Spleen (tissue), 7 donors: ENCODE measurements at regions not wholly inside any gene's neighbourhood (a gene's known extent, or its start where the extent isn't known, plus 50 kb on each side); places are given as distances from the start of the nearest gene placed in this dataset.

ENCODE experiments used
- POLR2A ChIP-seq, 3 donors: fragments of 450-650 bp; IDR thresholded peaks; one replicate each; pipeline ENCODE4 v1.5.1; 2017; ENCODE audit warnings: antibody characterized with exemption in 3 of 3, mild to moderate bottlenecking in 1 of 3
- POLR2AphosphoS5 ChIP-seq, 3 donors: sonication (generic); formaldehyde crosslinking; IDR thresholded peaks; one replicate each; pipeline ENCODE4 v1.5.1; 2017; ENCODE audit warnings: antibody characterized with exemption in 3 of 3
- TF ChIP-seq, protein P1 (sequence below), 11 experiments: fragments of 200-600 bp in 7 of 11; fragments of 450-650 bp in 4 of 11; sonication (generic) in 4 of 11; IDR thresholded peaks in 8 of 11; conservative IDR thresholded peaks in 3 of 11; 1 replicate in 7 of 11; 2 replicates in 4 of 11; pipeline versions ENCODE4 v1.4.0 to v1.8.0; 2016 to 2021; ENCODE audit warnings: antibody characterized with exemption in 11 of 11, inconsistent platforms in 4 of 11, mild to moderate bottlenecking in 1 of 11
- donor health status: DM: no; HTN: no; CAD: no; lungs with moderate emphysema.
- donor health status: DM: no; HTN: no; CAD: no.
- donor health status: DM: no; HTN: no; CAD: no.

DNA sequence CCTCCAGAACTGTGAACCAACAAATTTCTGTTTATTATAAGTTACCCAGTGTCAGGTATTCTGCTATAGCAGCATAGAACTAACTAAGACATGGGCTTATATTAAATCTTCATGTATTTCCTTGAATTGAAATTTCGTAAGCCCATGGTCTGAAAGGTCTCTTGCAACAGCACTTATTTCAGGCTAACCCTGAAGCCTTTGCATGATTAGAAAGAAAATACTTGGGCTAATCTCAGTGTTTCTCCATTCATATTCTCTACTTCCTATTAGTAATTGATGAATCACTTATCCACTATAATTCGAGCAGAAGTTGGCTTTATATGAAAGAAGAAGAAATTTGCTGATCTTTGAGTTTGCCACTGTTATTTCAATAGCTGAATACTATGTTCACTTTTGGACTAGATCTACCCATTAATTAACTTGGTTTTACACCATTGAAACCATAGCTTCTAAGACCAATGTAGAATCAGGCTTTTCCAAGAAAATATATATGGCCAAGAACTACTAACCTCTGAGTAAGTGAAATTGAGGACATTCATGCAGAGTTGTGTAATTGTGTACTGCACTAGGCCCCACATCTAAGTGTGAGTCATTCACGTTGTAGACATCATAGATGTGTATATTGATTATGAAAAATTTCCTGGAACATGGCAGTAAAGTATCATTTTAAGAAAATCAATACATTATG, 731.6 kb downstream of the SOCS6 start:
- TF ChIP-seq, protein P1, sequence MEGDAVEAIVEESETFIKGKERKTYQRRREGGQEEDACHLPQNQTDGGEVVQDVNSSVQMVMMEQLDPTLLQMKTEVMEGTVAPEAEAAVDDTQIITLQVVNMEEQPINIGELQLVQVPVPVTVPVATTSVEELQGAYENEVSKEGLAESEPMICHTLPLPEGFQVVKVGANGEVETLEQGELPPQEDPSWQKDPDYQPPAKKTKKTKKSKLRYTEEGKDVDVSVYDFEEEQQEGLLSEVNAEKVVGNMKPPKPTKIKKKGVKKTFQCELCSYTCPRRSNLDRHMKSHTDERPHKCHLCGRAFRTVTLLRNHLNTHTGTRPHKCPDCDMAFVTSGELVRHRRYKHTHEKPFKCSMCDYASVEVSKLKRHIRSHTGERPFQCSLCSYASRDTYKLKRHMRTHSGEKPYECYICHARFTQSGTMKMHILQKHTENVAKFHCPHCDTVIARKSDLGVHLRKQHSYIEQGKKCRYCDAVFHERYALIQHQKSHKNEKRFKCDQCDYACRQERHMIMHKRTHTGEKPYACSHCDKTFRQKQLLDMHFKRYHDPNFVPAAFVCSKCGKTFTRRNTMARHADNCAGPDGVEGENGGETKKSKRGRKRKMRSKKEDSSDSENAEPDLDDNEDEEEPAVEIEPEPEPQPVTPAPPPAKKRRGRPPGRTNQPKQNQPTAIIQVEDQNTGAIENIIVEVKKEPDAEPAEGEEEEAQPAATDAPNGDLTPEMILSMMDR (IDR thresholded peaks at IDR 0.05 in 8 of 11, conservative IDR thresholded peaks at IDR 0.05 in 3 of 11) = no peak
- no peak for TF ChIP-seq POLR2A (IDR thresholded peaks at IDR 0.05)
- no peak for TF ChIP-seq POLR2AphosphoS5 (IDR thresholded peaks at IDR 0.05)
